Fibroblast of lung (primary cell): ENCODE measurements at regions not wholly inside any gene's neighbourhood (a gene's known extent, or its start where the extent isn't known, plus 50 kb on each side); places are given as distances from the start of the nearest gene placed in this dataset.

ENCODE experiments used
- CTCF ChIP-seq, 2 donors: IDR thresholded peaks in 1 of 2; conservative IDR thresholded peaks in 1 of 2; 1 replicate in 1 of 2; 2 replicates in 1 of 2; pipeline ENCODE4 v1.5.1; 2011 to 2012; ENCODE audit warnings: low read length in 2 of 2, control low read depth in 1 of 2, inconsistent platforms in 1 of 2, low read depth in 1 of 2, mild to moderate bottlenecking in 1 of 2
- EZH2 ChIP-seq: IDR thresholded peaks from 2 replicates; pipeline ENCODE4 v1.5.1; 2012; ENCODE audit warnings: low read length, control low read depth, mild to moderate bottlenecking; ENCODE audit errors: missing control alignments

- TF ChIP-seq CTCF (conservative IDR thresholded peaks at IDR 0.05 in 1 of 2, IDR thresholded peaks at IDR 0.05 in 1 of 2; ENCODE audit: low read depth in 1 of 2, low read length in 2 of 2) (no peak), EZH2 (no peak)
Observed at GRCh38 chr1:233728721-233729120, 114.8 kb downstream of the KCNK1 start.
